SK-N-MC (cell line): ENCODE measurements at regions not wholly inside any gene's neighbourhood (a gene's known extent, or its start where the extent isn't known, plus 50 kb on each side); places are given as distances from the start of the nearest gene placed in this dataset.

ENCODE experiments used
- DNase-seq: peaks from one replicate; pipeline ENCODE4 v3.0.0-alpha.2; 2011; ENCODE audit warnings: low read depth, low spot score
- H3K27ac ChIP-seq: fragments of 200-600 bp; sonication (generic); 2 replicates; pipeline ENCODE4 v1.5.1; 2016; ENCODE audit warnings: mixed run types
- H3K36me3 ChIP-seq: fragments of 200-600 bp; sonication (generic); 2 replicates; pipeline ENCODE4 v1.6.1; 2017; ENCODE audit warnings: antibody characterized with exemption, low read length, mixed read lengths; ENCODE audit not compliant: insufficient read depth
- H3K4me3 ChIP-seq: fragments of 200-600 bp; sonication (generic); 2 replicates; pipeline ENCODE4 v1.5.1; 2016
- H3K9ac ChIP-seq: fragments of 200-600 bp; sonication (generic); 2 replicates; pipeline ENCODE4 v1.8.0; 2017; ENCODE audit warnings: mixed run types, mixed read lengths; ENCODE audit not compliant: insufficient read length
- H3K9me3 ChIP-seq: fragments of 200-600 bp; sonication (generic); 2 replicates; pipeline ENCODE4 v1.6.1; 2017; ENCODE audit warnings: low read depth, mild to moderate bottlenecking, antibody characterized with exemption, low read length, moderate library complexity, mixed read lengths
- EZH2 ChIP-seq: fragments of 200-600 bp; sonication (generic); IDR thresholded peaks from one replicate; pipeline ENCODE4 v1.6.1; 2017; ENCODE audit warnings: antibody characterized with exemption
- FOXP2 ChIP-seq: optimal IDR thresholded peaks from 2 replicates; pipeline ENCODE3; 2011; ENCODE audit warnings: mild to moderate bottlenecking, moderate library complexity; ENCODE audit not compliant: insufficient read depth; ENCODE audit errors: extremely low read length, control extremely low read depth
- POLR2AphosphoS5 ChIP-seq: IDR thresholded peaks from 2 replicates; pipeline ENCODE4 v1.6.1; 2012; ENCODE audit warnings: mild to moderate bottlenecking, low read depth, low read length, borderline replicate concordance

DNA sequence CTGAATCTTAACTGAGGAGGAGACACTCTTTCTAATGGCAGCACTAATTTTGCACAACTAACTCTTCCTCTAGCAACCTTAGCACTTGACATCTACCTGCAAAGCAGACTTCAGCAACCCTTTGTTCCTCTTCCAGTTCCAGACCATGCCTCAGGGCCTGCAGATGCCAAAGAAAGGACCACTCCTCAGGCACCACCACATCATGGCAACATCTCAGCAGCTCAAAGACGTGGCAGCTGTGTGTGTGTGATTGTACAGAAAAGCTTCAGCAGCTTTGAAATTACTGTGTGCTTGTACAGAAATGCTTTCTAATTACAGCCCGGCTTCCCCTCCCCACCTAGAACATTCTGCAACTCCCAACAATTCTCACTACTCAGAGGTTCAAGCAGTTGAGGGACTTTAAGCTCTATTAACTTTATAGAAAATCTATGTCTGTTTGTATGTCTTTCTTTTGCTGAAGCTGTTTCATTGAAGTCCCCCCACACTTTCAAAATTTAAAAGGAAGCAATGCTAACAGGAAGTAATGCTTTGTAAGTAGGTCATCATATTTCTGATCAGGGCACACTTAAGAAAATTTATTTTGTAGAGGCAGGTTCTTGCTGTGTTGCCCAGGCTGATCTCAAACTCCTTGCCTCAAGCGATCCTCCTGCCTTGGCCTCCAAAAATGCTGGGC, 115.2 kb downstream of the CD47 start:
- no peak overlapping the region for H3K27ac ChIP-seq
- no peak overlapping the region for H3K9ac ChIP-seq
- TF ChIP-seq FOXP2 = no peak
- no peak for TF ChIP-seq POLR2AphosphoS5
- no peak for TF ChIP-seq EZH2
- no peak for DNase-seq
- H3K36me3 ChIP-seq = no peaks in the 10 kb centered on the region
- no peaks in the 10 kb centered on the region for H3K9me3 ChIP-seq
- no peak overlapping the region for H3K4me3 ChIP-seq

DNA sequence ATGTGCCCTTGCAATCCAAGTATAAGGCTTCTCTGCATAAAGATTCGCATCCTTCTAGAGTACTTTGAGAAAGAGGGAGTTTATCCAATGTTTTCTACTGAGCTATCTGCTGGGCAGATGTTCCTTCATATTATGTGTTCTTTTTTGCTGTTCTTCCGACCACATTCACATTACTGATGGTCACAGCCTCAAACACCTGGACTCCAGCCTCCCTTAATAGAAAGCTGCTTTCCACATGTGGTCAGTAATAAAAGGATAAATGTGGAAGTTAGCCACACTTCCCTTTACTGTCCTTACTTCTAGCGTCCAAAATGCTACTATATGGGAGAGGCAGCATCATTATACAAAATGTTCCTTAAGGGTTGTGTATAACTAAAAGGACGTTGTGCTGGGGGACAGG, 116.9 kb downstream of the CD47 start:
- TF ChIP-seq EZH2 (no peak), FOXP2 (no peak), POLR2AphosphoS5 (no peak)
- no peak for DNase-seq
- no peaks in the 10 kb centered on the region for H3K9me3 ChIP-seq

DNA sequence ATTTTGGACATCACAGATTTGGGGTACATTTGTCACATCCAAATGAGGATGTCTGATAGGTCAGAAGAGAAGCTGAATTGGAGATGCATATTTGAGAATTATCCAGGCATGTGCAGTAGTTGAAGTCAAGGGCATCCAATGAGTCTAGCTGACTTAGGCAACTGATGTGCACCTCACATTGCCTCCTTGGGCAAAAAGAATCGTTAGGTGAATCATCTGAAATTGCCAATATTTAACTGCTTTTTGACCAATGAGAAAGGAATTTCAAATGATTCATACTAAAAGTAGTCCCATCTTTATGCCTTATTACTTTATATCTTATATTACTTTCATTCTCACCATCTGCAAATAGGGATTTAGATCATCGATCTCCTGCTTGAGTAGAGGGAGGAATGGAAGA, 117.7 kb downstream of the CD47 start:
- no peak for TF ChIP-seq POLR2AphosphoS5
- no peak for TF ChIP-seq EZH2
- TF ChIP-seq FOXP2 = no peak
- no peaks in the 10 kb centered on the region for H3K9me3 ChIP-seq

More for the DNA sequence above, 116.9 kb downstream of the CD47 start:
- H3K27ac ChIP-seq = no peak overlapping the region
- H3K9ac ChIP-seq = no peak overlapping the region
- H3K4me3 ChIP-seq = no peak overlapping the region
- H3K36me3 ChIP-seq = no peaks in the 10 kb centered on the region

DNA sequence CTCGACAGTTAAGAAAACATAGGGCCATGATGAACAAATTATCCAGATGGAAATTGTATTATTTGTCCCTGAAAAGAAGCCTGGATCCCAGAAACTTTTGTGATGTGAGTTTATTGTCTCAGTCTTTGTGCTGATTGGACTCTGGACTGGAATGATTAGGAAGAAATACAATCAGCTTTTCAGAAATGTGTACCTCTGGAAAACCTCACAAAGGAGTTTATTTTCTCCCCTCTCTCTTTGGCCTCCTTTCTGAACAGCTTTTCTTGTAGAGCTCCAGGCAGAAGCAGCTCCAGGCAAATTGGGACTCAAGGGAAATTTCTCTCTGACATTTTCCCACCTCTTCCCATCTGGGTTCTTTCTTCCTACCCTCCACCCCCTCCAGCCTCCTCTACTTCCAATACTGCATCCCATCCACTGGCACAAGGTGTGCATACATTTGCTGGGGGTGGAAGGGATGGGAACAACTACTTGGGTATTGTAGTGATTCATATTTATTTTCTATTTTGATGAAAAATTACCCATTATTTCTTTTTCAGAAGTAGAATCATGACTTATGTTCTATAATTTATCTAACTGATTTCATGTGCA, 119.7 kb downstream of the CD47 start:
- H3K9me3 ChIP-seq = no peaks in the 10 kb centered on the region
- H3K4me3 ChIP-seq = no peak overlapping the region
- no peak overlapping the region for H3K9ac ChIP-seq
- no peak for TF ChIP-seq POLR2AphosphoS5
- TF ChIP-seq EZH2 = no peak
- no peak for TF ChIP-seq FOXP2
- no peak for DNase-seq
- H3K36me3 ChIP-seq = no peaks in the 10 kb centered on the region
- H3K27ac ChIP-seq = no peak overlapping the region

More for the DNA sequence above, 117.7 kb downstream of the CD47 start:
- Histone ChIP-seq H3K36me3 (no peaks in the 10 kb centered on the region), H3K9ac (no peak overlapping the region), H3K27ac (no peak overlapping the region), H3K4me3 (no peak overlapping the region)
- no peak for DNase-seq

DNA sequence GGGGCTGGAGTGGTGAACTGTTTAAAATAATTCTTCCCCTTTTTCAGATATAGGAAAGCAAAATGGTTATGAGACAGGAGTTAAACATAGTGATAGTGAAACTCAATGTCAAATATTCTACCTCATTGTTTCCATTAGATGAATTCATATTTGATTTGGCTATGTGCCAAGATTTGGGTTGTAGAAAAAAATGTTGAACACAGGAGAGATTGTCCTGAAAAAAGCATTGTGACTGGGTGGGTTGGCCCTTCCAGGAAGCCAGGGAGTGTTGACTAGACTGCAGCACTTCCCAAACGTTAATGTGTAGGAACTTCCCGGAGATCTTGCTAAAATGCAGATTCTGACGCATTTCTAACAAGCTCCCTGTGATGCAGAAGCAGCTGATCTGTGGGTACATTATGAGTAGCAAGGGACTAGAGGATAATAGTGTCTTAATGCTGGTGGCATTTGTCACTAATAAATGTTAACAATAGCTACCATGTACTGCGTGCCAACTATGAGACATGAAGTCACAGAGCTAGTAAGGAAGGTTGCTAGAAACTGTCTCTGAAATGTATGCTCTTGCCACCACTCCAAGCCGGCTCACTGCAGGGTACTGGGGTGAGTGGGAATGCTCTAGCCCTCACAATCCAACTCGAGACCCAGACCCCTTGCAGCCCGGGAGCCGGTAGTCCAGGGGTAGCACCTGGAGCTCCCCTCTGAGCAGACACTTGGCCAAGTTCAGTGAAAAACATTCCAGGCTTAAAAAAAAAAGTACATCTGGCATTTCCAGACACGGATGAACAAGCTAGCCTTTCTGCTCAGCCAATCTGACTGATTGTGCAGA, 120.6 kb downstream of the CD47 start:
- DNase-seq = no peak
- Histone ChIP-seq H3K9ac (no peak overlapping the region), H3K27ac (no peak overlapping the region), H3K36me3 (no peaks in the 10 kb centered on the region), H3K9me3 (no peaks in the 10 kb centered on the region), H3K4me3 (no peak overlapping the region)
- TF ChIP-seq FOXP2 = no peak
- no peak for TF ChIP-seq POLR2AphosphoS5
- no peak for TF ChIP-seq EZH2

DNA sequence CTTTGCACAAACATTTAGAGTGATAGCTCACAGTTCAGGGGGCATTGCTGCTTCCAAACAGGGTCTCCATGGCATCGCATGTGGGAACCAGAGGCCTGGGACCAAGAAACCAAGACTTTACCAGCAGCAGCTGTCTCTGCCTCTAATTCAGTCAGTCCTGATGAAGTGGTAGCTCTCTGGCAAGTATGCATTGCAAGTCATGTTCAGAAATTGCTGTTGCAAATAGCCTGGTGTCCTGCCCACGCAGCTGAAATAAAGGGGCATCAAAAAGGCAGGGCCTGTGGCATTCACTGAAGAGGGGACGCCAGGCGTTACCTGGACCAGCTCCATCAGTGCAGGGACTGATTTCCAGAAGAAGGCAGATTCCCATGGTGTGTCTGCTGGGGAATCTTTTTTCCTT, 121.3 kb downstream of the CD47 start:
- Histone ChIP-seq H3K4me3 (no peak overlapping the region), H3K9me3 (no peaks in the 10 kb centered on the region), H3K36me3 (no peaks in the 10 kb centered on the region), H3K27ac (no peak overlapping the region), H3K9ac (no peak overlapping the region)
- DNase-seq = no peak
- no peak for TF ChIP-seq EZH2
- no peak for TF ChIP-seq FOXP2
- TF ChIP-seq POLR2AphosphoS5 = no peak

DNA sequence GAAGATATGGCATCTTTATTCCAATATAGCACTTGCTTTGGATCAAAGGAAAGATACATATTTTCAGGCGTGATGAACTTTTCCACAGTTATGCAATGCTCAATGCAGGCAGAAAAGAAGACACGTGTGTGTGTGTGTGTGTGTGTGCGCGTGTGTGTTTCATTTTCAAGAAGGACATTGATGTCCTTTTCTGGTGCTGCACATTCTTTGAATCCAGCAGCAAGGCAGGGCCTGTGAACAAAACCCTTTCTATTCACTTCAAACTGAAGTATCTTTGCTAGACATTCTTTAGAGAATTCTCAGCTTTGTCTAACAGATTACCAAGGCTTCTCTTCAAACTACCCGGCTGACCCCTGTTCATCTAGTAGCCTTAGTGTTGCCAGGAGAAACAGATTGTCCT, 124.6 kb downstream of the CD47 start:
- no peak for DNase-seq
- TF ChIP-seq EZH2 = no peak
- no peak for TF ChIP-seq POLR2AphosphoS5
- H3K27ac ChIP-seq = no peak overlapping the region

DNA sequence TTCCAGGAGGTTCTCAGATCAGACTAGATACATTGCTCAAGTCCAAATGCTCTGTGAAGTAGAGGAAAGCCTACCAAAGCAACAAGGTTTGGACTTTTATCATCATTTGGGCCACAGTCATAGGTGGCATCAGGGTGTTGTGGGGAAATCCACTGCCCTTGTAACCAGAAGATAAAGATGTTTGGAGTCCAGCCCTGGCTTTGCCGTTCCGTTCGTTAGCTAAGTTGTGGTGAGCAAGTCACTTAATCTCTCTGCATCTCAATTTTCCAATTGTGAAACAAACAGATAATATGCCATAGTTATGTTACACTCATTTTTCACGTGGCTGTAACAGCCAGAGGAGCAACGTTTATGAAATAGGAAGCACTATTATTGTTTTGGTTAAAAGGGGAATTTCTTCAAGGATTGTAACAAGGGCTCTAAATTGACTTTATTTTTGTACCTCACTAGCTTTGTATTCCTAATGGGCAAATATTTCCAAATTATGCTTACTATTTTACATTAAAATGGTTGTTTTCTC, 125.6 kb downstream of the CD47 start:
- Histone ChIP-seq H3K9ac (no peak overlapping the region), H3K4me3 (no peak overlapping the region), H3K9me3 (no peaks in the 10 kb centered on the region), H3K36me3 (no peaks in the 10 kb centered on the region), H3K27ac (no peak overlapping the region)
- no peak for TF ChIP-seq POLR2AphosphoS5
- no peak for TF ChIP-seq EZH2
- no peak for TF ChIP-seq FOXP2
- no peak for DNase-seq

More for the DNA sequence above, 124.6 kb downstream of the CD47 start:
- no peak overlapping the region for H3K4me3 ChIP-seq
- H3K9ac ChIP-seq = no peak overlapping the region
- no peaks in the 10 kb centered on the region for H3K9me3 ChIP-seq
- no peaks in the 10 kb centered on the region for H3K36me3 ChIP-seq
